ENCODE measurements at regions not wholly inside any gene's neighbourhood (a gene's known extent, or its start where the extent isn't known, plus 50 kb on each side); places are given as distances from the start of the nearest gene placed in this dataset.

DNA sequence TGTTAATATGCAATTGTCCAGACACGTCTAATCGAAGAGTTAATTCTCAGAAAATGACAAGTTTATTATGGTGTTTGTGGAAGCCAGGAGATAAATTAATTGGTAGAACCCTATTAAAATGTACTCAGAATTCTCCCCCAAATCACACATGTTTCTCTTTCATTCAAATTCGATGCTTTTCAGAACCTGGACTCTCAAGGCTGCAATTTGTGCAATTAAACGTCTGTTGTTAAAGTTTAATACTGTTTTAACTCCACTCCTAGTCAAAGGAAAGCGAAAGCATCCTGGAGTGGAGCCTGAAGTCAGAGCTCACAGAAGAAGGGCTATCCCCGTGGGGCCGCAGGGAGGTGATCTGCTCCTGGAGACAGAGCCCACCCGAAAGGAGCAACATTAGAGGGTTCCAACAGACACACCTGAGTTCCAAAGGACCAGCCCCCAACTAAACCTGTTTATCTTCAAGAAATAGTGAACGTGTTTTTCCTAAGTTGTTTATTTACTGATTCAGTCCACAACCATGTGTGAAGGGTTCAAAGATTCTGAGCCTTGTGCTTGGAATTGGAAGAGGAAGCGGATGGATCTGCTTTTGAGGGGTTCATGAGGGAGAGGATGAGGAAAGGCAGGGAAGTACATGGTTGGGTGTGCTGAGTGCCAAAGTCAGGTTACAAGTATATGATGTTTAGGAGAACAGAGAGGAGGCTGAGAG is 68.0 kb upstream of the AKT3 start:
- Mint-ChIP-seq H3K27me3 (peaks cover 42 to 61% (median 51%) of the 10 kb centered on the region in 5 donors), H3K4me3 (peak overlapping the region; percentile 82 to 94 (median 86)), H3K9me3 (peaks cover 0 to 2% (median 0%) of the 10 kb centered on the region in 11 donors), H3K27ac (peak overlapping the region in 3 of 9 donors; percentile 1 to 52 (median 8)), H3K36me3 (no peaks in the 10 kb centered on the region), H3K4me1 (peaks cover 14 to 21% (median 16%) of the 10 kb centered on the region in 7 donors)
- no peak overlapping the region for H3K27ac ChIP-seq (ENCODE audit: low read depth, low read length)
- ATAC-seq (no peak), DNase-seq (no peak)
- no peaks in the 10 kb centered on the region for H3K9me3 ChIP-seq (ENCODE audit: control insufficient read depth in 2 of 3, low read length in 3 of 3)
- CTCF ChIA-PET = no interaction called here
- POLR2A ChIA-PET = no interaction called here
- no peaks in the 10 kb centered on the region for H3K36me3 ChIP-seq (ENCODE audit: control insufficient read depth in 2 of 3, insufficient read depth in 3 of 3, low read length in 3 of 3)
- intact Hi-C loops (cut with micrococcal nuclease) = loop anchor here in 1 of 2 donors (2.0 kb wide), 1 partner anchor 67 kb away; the partner anchor contains the start of gene AKT3
- H3K4me3 ChIP-seq (ENCODE audit: low read length) = peak overlapping the region; percentile 71
- peaks cover 8 to 10% of the 10 kb centered on the region in 2 donors for H3K4me1 ChIP-seq (ENCODE audit: control insufficient read depth in 2 of 2, insufficient read depth in 2 of 2, low read length in 2 of 2)
- peaks cover 0 to 18% of the 10 kb centered on the region in 2 donors for H3K27me3 ChIP-seq (ENCODE audit: control insufficient read depth in 2 of 2, insufficient read depth in 2 of 2, low read length in 2 of 2)

DNA sequence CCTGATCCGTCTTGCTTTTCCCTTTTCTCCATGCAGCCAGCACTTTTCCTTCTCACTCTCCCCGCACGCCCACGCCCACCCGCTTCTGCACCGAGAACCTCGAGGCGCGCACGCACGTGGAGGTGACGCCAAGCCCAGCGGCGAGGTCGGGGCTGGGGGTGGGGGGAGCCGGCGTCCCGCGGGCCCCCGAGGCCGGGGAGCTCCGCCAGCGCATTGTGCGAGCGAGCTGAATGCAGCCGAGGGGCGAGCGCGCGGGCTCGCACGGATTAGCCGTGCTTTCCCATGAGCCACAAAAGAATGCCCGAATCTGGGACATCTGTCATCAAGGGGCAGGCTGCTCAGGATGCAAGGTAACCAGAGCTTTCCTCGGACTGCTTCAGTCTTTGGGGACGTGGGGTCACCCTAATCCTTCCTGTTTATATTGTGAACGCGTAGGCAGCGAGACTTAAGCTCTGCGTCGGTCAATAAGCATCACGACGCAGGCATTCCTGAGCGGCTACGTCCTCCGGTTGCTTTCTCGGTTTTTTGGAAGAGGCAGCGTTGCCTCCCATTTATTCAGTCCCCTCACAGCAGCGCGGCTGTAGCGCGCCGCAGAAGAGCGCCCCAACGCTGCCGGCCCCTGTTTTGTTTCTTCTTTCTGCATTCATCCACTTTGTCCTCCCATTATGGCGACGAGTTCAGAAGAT is 67.3 kb upstream of the AKT3 start:
- intact Hi-C loops (cut with micrococcal nuclease) = loop anchor here in 1 of 2 donors (2.0 kb wide), 1 partner anchor 67 kb away; the partner anchor contains the start of gene AKT3
- H3K9me3 ChIP-seq (ENCODE audit: control insufficient read depth in 2 of 3, low read length in 3 of 3) = no peaks in the 10 kb centered on the region
- H3K9me3 Mint-ChIP-seq = peaks cover 0 to 1% (median 0%) of the 10 kb centered on the region in 11 donors
- H3K4me1 ChIP-seq (ENCODE audit: control insufficient read depth in 2 of 2, insufficient read depth in 2 of 2, low read length in 2 of 2) = peaks cover 8 to 10% of the 10 kb centered on the region in 2 donors
- ATAC-seq = peak; percentile 57
- DNase-seq = peak in 6 of 9 donors; percentile 5 to 29 (median 16)
- peak overlapping the region; percentile 82 to 94 (median 86) for H3K4me3 Mint-ChIP-seq
- no peak overlapping the region for H3K27ac ChIP-seq (ENCODE audit: low read depth, low read length)
- H3K4me1 Mint-ChIP-seq = peaks cover 14 to 21% (median 16%) of the 10 kb centered on the region in 7 donors
- H3K27me3 Mint-ChIP-seq = peaks cover 36 to 61% (median 56%) of the 10 kb centered on the region in 5 donors
- no peaks in the 10 kb centered on the region for H3K36me3 Mint-ChIP-seq
- H3K4me3 ChIP-seq (ENCODE audit: low read length) = peak overlapping the region; percentile 71
- peaks cover 0 to 18% of the 10 kb centered on the region in 2 donors for H3K27me3 ChIP-seq (ENCODE audit: control insufficient read depth in 2 of 2, insufficient read depth in 2 of 2, low read length in 2 of 2)
- no peaks in the 10 kb centered on the region for H3K36me3 ChIP-seq (ENCODE audit: control insufficient read depth in 2 of 3, insufficient read depth in 3 of 3, low read length in 3 of 3)
- POLR2A ChIA-PET = no interaction called here
- peak overlapping the region in 2 of 9 donors; percentile 8 to 52 for H3K27ac Mint-ChIP-seq
- CTCF ChIA-PET = no interaction called here

DNA sequence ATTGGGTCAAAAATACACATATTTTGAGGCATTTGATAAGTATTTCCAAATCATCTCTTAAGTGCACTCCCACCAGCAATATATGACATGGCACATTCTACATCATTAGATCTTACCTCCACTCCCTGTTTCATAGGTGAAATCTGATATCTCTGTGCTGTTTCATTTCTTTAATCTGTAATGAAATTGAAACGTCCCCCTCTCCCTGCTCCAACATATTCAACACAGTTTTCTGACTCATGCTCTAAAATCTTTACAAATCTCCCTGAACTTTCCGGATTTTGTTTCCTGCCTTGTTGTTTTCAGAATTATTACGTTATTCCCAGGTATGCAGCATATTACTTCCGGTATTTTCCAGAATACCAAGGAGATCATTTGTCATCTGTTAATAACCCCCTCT is 66.1 kb upstream of the AKT3 start:
- no peaks in the 10 kb centered on the region for H3K9me3 ChIP-seq (ENCODE audit: control insufficient read depth in 2 of 3, low read length in 3 of 3)
- no peaks in the 10 kb centered on the region for H3K36me3 ChIP-seq (ENCODE audit: control insufficient read depth in 2 of 3, insufficient read depth in 3 of 3, low read length in 3 of 3)
- ATAC-seq = no peak
- intact Hi-C loops (cut with micrococcal nuclease) = loop anchor here in 1 of 2 donors (2.0 kb wide), 1 partner anchor 65 kb away; the partner anchor contains the start of gene AKT3
- no peak overlapping the region for H3K27ac ChIP-seq (ENCODE audit: low read depth, low read length)
- no peak overlapping the region for H3K4me3 ChIP-seq (ENCODE audit: low read length)
- Mint-ChIP-seq H3K27me3 (peaks cover 32 to 57% (median 54%) of the 10 kb centered on the region in 5 donors), H3K9me3 (peaks cover 0 to 1% (median 0%) of the 10 kb centered on the region in 11 donors), H3K4me1 (peaks cover 14 to 21% (median 16%) of the 10 kb centered on the region in 7 donors), H3K4me3 (peak overlapping the region in 7 of 10 donors; percentile 69 to 91 (median 80)), H3K27ac (no peak overlapping the region), H3K36me3 (no peaks in the 10 kb centered on the region)
- peaks cover 0 to 18% of the 10 kb centered on the region in 2 donors for H3K27me3 ChIP-seq (ENCODE audit: control insufficient read depth in 2 of 2, insufficient read depth in 2 of 2, low read length in 2 of 2)
- H3K4me1 ChIP-seq (ENCODE audit: control insufficient read depth in 2 of 2, insufficient read depth in 2 of 2, low read length in 2 of 2) = peaks cover 8 to 10% of the 10 kb centered on the region in 2 donors
- CTCF ChIA-PET = no interaction called here
- DNase-seq = no peak
- POLR2A ChIA-PET = no interaction called here

DNA sequence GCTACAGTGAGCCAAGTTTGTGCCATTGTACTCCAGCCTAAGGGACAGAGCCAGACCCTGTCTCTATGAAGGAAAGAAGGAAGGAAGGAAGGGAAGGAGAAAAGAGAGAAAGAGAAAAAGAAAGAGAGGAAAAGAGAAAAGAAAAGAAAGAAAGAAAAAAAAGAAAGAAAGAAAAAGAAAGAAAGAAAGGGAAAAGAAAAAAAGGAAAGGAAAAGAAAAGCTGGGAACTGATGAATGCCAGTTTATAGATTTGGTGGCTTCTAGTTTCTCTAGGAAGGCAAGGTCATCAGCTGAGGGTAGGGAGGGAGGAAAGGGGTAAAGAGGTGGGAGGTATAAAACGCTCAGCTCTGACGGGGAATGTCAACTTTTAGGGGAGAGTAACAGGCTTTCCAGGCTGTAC is 62.3 kb upstream of the AKT3 start:
- peaks cover 0 to 5% (median 0%) of the 10 kb centered on the region in 5 donors for H3K36me3 Mint-ChIP-seq

DNA sequence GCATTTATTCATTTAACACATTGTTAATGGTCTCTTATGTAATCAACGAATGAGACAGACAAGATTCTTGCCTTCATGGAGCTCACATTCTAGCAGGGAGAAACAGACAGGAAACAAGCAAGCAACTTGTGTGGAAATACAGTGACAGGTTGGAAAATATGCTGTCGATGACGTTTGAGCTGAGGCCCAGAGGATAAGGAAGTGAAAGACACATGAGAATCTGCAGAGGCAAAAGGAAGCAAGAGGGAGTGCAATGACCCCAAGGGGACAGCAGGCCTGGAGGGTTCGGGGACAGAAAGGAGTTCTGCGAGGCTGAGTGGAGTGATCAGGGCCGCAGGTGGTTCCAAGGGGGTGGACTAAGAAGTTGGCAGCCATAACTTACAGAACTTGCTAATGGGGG is 60.6 kb upstream of the AKT3 start:
- Mint-ChIP-seq H3K36me3 (peaks cover 0 to 5% (median 0%) of the 10 kb centered on the region in 5 donors), H3K9me3 (peaks cover 0 to 1% (median 0%) of the 10 kb centered on the region in 11 donors), H3K27ac (no peak overlapping the region), H3K27me3 (peaks cover 4 to 29% (median 20%) of the 10 kb centered on the region in 5 donors), H3K4me1 (peaks cover 0 to 5% (median 0%) of the 10 kb centered on the region in 7 donors), H3K4me3 (no peak overlapping the region)
- Histone ChIP-seq H3K4me1 (ENCODE audit: control insufficient read depth in 2 of 2, insufficient read depth in 2 of 2, low read length in 2 of 2) (no peaks in the 10 kb centered on the region), H3K36me3 (ENCODE audit: control insufficient read depth in 2 of 3, insufficient read depth in 3 of 3, low read length in 3 of 3) (no peaks in the 10 kb centered on the region), H3K4me3 (ENCODE audit: low read length) (no peak overlapping the region), H3K27ac (ENCODE audit: low read depth, low read length) (no peak overlapping the region), H3K27me3 (ENCODE audit: control insufficient read depth in 2 of 2, insufficient read depth in 2 of 2, low read length in 2 of 2) (no peaks in the 10 kb centered on the region), H3K9me3 (ENCODE audit: control insufficient read depth in 2 of 3, low read length in 3 of 3) (no peaks in the 10 kb centered on the region)
- CTCF ChIA-PET = no interaction called here
- intact Hi-C loops (cut with micrococcal nuclease) = no loop called here
- POLR2A ChIA-PET = no interaction called here
- DNase-seq (no peak), ATAC-seq (no peak)

More for the DNA sequence above, 62.3 kb upstream of the AKT3 start:
- H3K27ac ChIP-seq (ENCODE audit: low read depth, low read length) = no peak overlapping the region
- Mint-ChIP-seq H3K4me1 (peaks cover 4 to 10% (median 7%) of the 10 kb centered on the region in 7 donors), H3K27ac (no peak overlapping the region), H3K27me3 (peaks cover 16 to 43% (median 29%) of the 10 kb centered on the region in 5 donors), H3K4me3 (no peak overlapping the region), H3K9me3 (peaks cover 0 to 1% (median 0%) of the 10 kb centered on the region in 11 donors)
- intact Hi-C loops (cut with micrococcal nuclease) = no loop called here
- H3K27me3 ChIP-seq (ENCODE audit: control insufficient read depth in 2 of 2, insufficient read depth in 2 of 2, low read length in 2 of 2) = peaks cover 0 to 11% of the 10 kb centered on the region in 2 donors
- DNase-seq (no peak), ATAC-seq (no peak)
- CTCF ChIA-PET = no interaction called here
- H3K36me3 ChIP-seq (ENCODE audit: control insufficient read depth in 2 of 3, insufficient read depth in 3 of 3, low read length in 3 of 3) = no peaks in the 10 kb centered on the region
- peaks cover 4 to 10% of the 10 kb centered on the region in 2 donors for H3K4me1 ChIP-seq (ENCODE audit: control insufficient read depth in 2 of 2, insufficient read depth in 2 of 2, low read length in 2 of 2)
- POLR2A ChIA-PET = no interaction called here
- no peaks in the 10 kb centered on the region for H3K9me3 ChIP-seq (ENCODE audit: control insufficient read depth in 2 of 3, low read length in 3 of 3)
- no peak overlapping the region for H3K4me3 ChIP-seq (ENCODE audit: low read length)

DNA sequence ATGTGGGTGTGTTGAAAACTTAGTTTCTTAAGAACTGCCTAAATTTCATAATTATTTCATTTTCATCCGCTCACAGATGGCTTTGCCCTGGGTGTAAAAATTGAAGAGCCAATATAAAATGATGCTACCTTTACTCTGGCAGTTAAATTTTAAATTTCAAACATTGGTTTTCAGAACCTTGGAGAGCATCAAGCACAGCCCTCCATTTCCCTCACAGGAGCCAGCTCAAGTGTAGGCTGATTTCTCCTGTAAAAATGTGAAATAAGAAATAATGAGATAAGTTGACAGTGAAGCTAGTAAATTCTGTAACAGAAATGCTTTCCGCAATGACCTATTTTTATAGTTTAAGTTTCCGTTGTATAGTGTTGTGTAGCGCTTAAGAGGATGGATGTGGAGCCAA is 53.9 kb upstream of the AKT3 start:
- ChIA-PET POLR2A (no interaction called here), CTCF (no interaction called here)
- Histone ChIP-seq H3K36me3 (ENCODE audit: control insufficient read depth in 2 of 3, insufficient read depth in 3 of 3, low read length in 3 of 3) (no peaks in the 10 kb centered on the region), H3K4me1 (ENCODE audit: control insufficient read depth in 2 of 2, insufficient read depth in 2 of 2, low read length in 2 of 2) (no peaks in the 10 kb centered on the region), H3K4me3 (ENCODE audit: low read length) (no peak overlapping the region), H3K27ac (ENCODE audit: low read depth, low read length) (no peak overlapping the region), H3K27me3 (ENCODE audit: control insufficient read depth in 2 of 2, insufficient read depth in 2 of 2, low read length in 2 of 2) (no peaks in the 10 kb centered on the region), H3K9me3 (ENCODE audit: control insufficient read depth in 2 of 3, low read length in 3 of 3) (no peaks in the 10 kb centered on the region)
- Mint-ChIP-seq H3K9me3 (no peaks in the 10 kb centered on the region), H3K4me1 (no peaks in the 10 kb centered on the region), H3K36me3 (peaks cover 0 to 3% (median 0%) of the 10 kb centered on the region in 5 donors), H3K4me3 (no peak overlapping the region), H3K27me3 (peaks cover 7 to 19% (median 14%) of the 10 kb centered on the region in 5 donors), H3K27ac (no peak overlapping the region)
- ATAC-seq = no peak
- no peak for DNase-seq
- intact Hi-C loops (cut with micrococcal nuclease) = no loop called here
